GM18499 (cell line): ENCODE measurements at regions not wholly inside any gene's neighbourhood (a gene's known extent, or its start where the extent isn't known, plus 50 kb on each side); places are given as distances from the start of the nearest gene placed in this dataset.

Experiments
- ATAC-seq: cut with Tn5 transposase; IDR thresholded peaks from one replicate; pipeline ENCODE4 v1.9.1; 2021; ENCODE audit warnings: moderate number of reproducible peaks; ENCODE audit not compliant: insufficient read depth, unreplicated experiment

- ATAC-seq, result no peak
These were observed 191.9 kb upstream of the FMN2 start for GRCh38 chr1:239899747-239900146.

GRCh38 chr1:239906394-239906793 lies 185.3 kb upstream of the FMN2 start:
- no peak for ATAC-seq

GRCh38 chr1:239909898-239910297 lies 181.8 kb upstream of the FMN2 start:
- ATAC-seq, result no peak

GRCh38 chr1:239912471-239912870 lies 179.2 kb upstream of the FMN2 start:
- no peak for ATAC-seq

DNA sequence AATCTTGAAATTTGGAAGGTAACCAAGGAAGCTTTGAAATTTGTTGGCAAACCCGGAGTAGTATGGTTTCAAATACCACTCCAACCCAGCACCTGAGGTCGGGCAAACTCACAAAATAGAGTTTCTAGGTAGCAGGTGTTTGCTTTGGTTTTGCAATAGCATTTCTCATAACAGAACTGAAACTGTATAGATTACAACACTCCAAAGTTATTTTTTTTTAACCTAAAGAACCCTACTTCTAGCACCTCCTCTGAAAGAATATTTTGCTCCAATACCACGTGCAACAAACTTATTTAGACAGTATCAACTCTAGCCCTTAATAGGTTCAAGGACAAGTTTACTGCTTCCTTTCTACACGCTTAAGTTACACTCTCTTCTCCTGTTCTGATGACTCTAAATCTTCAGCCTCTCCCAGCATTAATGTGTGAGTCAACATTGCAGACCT lies 178.5 kb upstream of the FMN2 start:
- no peak for ATAC-seq

DNA sequence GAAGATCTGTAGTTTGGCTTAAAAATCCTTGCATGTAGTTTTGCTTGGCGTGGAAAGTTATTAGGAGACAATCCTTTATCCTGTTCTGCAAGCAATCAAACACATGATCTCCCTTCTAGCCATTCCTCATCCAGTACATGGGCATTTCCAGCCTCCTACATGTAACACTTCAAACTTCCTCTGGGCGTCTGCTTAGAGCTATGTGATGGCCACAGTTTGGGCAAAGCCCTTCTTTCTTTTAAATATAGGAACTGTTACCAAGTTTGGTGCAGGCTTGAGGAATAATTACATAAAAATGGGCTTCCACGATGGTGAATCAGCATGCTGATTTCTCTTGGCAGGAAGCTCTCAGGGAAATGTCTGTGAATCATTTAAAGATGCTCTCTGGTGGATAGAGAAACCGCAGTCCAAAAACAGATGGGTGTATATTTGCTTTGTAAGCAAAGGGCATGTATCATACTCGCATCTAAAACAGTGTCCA lies 176.9 kb upstream of the FMN2 start:
- no peak for ATAC-seq

- no peak for ATAC-seq
These were observed 173.0 kb upstream of the FMN2 start for GRCh38 chr1:239918634-239919033.

DNA sequence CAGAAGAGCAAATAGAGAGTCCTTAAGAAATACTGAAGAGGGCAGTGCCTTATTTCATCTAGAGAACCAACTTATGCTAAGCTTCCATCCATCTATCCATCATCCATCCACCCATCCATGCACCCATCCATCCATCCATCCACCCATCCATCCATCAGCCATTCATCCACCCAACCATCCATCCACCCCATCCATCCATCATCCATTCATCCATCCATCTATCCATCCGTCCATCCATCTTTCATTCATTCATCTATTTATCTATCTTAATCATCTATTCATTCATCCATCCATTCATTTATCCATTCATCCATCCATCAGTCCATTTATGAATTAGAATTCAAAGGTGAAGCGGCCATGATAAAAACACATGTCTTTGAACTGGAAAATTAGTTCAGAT lies 171.5 kb upstream of the FMN2 start:
- no peak for ATAC-seq

DNA sequence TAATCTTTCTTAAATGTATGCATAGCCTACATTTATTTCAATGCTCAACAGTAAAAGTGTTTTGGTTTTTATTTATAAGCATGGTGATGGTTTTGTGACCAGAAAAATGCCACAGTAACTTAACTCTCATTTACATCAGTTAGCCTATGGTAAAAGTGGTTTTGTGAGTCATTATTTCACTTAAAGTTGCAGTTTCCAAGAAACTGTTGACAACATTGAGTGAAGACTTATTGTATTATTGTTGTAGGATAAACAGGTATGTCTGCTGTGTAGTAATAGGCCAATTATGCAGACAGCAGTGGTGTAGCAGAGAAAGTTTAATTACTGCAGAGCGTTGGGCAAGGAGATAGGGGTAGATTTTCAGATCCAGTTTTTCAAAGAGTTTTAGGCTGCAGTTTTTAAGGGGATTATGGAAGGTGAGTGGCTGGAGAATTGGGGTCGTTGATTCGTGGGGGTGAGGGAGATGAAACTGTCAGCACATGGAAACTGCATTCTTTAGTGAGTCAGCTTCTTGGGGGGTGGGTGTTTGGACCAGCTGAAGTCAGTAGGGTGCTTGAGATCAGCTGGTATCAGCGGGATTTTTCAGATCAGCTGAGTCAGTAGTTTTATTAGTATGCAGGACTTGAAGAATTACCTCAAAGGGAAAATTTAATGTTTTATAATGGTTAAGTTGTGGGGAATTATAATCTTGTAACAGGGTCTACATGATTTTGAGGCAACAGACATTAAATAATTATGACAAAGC lies 168.7 kb upstream of the FMN2 start:
- no peak for ATAC-seq

GRCh38 chr1:239924741-239925350 lies 166.8 kb upstream of the FMN2 start:
- no peak for ATAC-seq

DNA sequence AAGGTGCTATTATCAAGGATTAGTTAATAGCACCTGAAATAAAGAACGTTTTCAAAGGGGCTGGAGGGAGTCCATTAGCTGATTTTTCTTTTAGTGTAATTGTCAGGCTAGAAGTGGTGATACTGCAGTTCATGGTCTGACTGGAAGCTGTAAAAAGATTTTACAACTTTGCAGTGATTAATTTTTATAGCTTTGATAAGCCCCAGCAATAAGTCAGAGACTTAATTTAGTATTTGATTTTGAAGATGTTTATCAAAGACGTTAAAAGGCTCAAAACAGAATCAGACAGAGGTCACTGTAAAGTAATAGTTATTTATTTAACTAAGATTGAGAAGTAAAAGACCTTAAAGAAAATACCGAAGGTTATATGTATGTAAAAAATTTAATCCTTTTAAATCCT lies 165.5 kb upstream of the FMN2 start:
- no peak for ATAC-seq

GRCh38 chr1:239929317-239929716 lies 162.4 kb upstream of the FMN2 start:
- no peak for ATAC-seq

GRCh38 chr1:239930686-239931262 lies 160.9 kb upstream of the FMN2 start:
- no peak for ATAC-seq

DNA sequence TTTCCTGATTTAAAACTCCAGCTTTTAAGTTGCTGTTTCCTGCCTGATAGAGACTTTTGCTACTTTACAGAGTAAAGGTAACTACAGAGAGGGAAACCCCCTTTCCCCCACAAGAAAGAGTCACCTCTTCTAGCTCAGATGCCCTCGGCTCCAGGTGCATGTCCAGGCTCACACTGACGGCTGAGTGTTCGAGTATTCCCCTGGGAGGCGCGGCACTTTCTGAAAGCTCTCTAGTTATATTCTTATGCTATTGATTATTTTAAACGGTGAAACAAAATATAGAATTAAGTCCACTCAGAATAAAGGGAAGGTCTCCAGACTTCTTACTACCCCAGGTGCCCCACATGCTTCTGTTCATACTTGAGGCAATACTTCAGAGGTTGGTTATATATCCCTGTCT lies 160.3 kb upstream of the FMN2 start:
- no peak for ATAC-seq

- ATAC-seq, result no peak
These were observed 152.1 kb upstream of the FMN2 start for GRCh38 chr1:239939602-239940001.

DNA sequence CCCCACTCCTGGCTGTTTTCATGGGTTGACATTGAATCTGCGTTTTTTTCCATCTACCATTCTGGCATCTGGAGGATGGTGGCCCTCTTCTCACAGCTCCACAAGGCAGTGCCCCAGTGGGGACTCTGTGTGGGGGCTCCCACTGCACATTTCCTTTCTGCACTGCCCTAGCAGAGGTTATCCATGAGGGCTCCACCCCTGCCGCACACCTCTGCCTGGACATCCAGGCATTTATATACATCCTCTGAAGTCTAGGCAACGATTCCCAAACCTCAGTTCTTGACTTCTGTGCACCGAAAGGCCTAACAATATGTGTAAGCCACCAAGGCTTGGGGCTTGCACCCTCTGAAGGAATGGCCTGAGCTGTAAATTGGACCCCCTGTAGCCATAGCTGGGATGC lies 147.9 kb upstream of the FMN2 start:
- ATAC-seq, result no peak

DNA sequence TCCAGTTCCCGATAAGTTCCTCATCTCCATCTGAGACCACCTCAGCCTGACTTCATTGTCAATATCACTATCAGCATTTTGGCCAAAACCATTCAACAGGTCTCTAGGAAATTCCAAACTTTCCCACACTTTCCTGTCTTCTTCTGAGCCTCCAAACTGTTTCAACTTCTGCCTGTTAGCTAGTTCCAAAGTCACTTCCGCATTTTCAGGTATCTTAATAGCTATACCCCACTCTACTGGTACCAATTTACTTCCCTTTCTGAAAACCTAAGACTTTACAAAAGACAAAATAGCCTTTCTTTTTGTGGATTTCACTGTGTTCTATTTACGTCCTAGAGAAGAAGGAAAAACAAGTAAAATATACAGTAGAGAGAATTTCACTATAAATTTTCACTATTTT lies 147.0 kb upstream of the FMN2 start:
- ATAC-seq, result no peak

GRCh38 chr1:239947801-239948200 lies 143.9 kb upstream of the FMN2 start:
- ATAC-seq, result no peak

DNA sequence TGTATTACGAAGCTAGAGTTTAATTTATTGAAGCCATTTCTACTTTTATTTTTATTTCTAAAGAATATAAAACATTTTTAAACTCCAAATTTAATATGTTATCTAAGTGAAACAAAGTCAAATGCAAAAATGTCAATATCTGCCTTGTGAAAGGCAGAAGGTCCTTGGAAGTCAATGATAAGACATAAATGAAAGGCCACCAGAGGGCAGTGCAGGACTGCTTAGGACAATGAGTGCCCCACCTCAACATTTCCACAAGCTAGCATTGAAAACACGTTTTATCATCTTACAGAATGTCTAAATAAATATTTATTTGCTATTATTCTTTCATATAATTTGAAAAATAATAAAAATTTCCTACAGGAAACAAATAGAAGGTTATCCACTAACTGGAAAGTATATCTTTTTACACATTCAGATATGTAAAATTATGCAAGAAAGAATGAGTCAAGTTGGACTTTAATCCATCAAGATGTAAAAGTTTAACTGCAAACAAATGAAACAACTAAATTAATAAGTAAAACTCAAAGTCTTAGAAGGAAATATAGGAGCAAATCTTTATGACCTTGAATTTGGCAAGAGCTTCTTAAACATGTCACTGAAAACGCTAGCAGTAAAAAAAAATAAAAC lies 140.1 kb upstream of the FMN2 start:
- no peak for ATAC-seq

- no peak for ATAC-seq
These were observed 139.1 kb upstream of the FMN2 start for GRCh38 chr1:239952348-239953308.
